OCI-LY1 (cell line): ENCODE measurements at regions not wholly inside any gene's neighbourhood (a gene's known extent, or its start where the extent isn't known, plus 50 kb on each side); places are given as distances from the start of the nearest gene placed in this dataset.
"Not testable (repeated sequence)": the region's sequence is repeated elsewhere in the genome, so short reads cannot be mapped to it uniquely, and the experiment has no call there.

Experiments
- H2AFZ ChIP-seq: fragments of 200-600 bp; sonication (generic), shearing (Covaris generic); 2 replicates; pipeline ENCODE4 v1.6.0; 2014; ENCODE audit warnings: antibody characterized with exemption, mild to moderate bottlenecking, low read length
- H3F3A ChIP-seq: fragments of 200-600 bp; sonication (generic), shearing (Covaris generic); 2 replicates; pipeline ENCODE4 v1.6.0; 2014; ENCODE audit warnings: mild to moderate bottlenecking, antibody characterized with exemption, low read length, moderate library complexity; ENCODE audit not compliant: insufficient read depth
- H3K27ac ChIP-seq: fragments of 200-600 bp; sonication (generic); 2 replicates; pipeline ENCODE4 v1.5.1; 2014; ENCODE audit warnings: low read length, mixed run types, mild to moderate bottlenecking, low read depth; ENCODE audit not compliant: poor library complexity, severe bottlenecking
- H3K27me3 ChIP-seq: fragments of 200-600 bp; sonication (generic); 2 replicates; pipeline ENCODE4 v1.6.0; 2014; ENCODE audit warnings: antibody characterized with exemption, mild to moderate bottlenecking, low read length, moderate library complexity; ENCODE audit not compliant: insufficient read depth
- H3K36me3 ChIP-seq: fragments of 200-600 bp; sonication (generic); 2 replicates; pipeline ENCODE4 v1.6.1; 2014; ENCODE audit warnings: mild to moderate bottlenecking, antibody characterized with exemption, low read length, moderate library complexity, mixed read lengths; ENCODE audit not compliant: insufficient read depth
- H3K4me1 ChIP-seq: fragments of 200-600 bp; sonication (generic); 2 replicates; pipeline ENCODE4 v1.5.1; 2014; ENCODE audit warnings: mild to moderate bottlenecking, low read length, moderate library complexity; ENCODE audit not compliant: insufficient read depth, severe bottlenecking
- H3K4me2 ChIP-seq: fragments of 200-600 bp; sonication (generic), shearing (Covaris generic); 2 replicates; pipeline ENCODE4 v1.6.1; 2014; ENCODE audit warnings: low read length
- H3K4me3 ChIP-seq: fragments of 200-600 bp; sonication (generic); 2 replicates; pipeline ENCODE4 v1.5.1; 2014; ENCODE audit warnings: low read length, low read depth, mild to moderate bottlenecking, mixed read lengths; ENCODE audit not compliant: poor library complexity, severe bottlenecking
- H3K79me2 ChIP-seq: fragments of 200-600 bp; shearing (Covaris generic); 2 replicates; pipeline ENCODE4 v1.6.1; 2016; ENCODE audit warnings: mixed run types, low read length, mixed read lengths; ENCODE audit not compliant: insufficient read depth
- H3K9ac ChIP-seq: fragments of 200-600 bp; sonication (generic), shearing (Covaris generic); 2 replicates; pipeline ENCODE4 v1.6.1; 2014; ENCODE audit warnings: mild to moderate bottlenecking, low read length, mixed read lengths
- H3K9me2 ChIP-seq: fragments of 200-600 bp; sonication (generic), shearing (Covaris generic); 2 replicates; pipeline ENCODE4 v1.6.1; 2014; ENCODE audit warnings: low read depth, mild to moderate bottlenecking, low read length, mixed read lengths
- H3K9me3 ChIP-seq: fragments of 200-600 bp; shearing (Covaris generic); 2 replicates; pipeline ENCODE4 v1.6.1; 2014; ENCODE audit warnings: low read length, mixed read lengths
- H4K20me1 ChIP-seq: fragments of 200-600 bp; sonication (generic), shearing (Covaris generic); 2 replicates; pipeline ENCODE4 v1.6.0; 2016; ENCODE audit warnings: mild to moderate bottlenecking, low read length; ENCODE audit not compliant: insufficient read depth
- CTCF ChIP-seq: fragments of 200-600 bp; sonication (generic), shearing (Covaris generic); IDR thresholded peaks from 2 replicates; pipeline ENCODE4 v1.5.1; 2017; ENCODE audit warnings: mild to moderate bottlenecking, antibody characterized with exemption, low read length, moderate library complexity, mixed read lengths
- EZH2 ChIP-seq: fragments of 200-600 bp; sonication (generic), shearing (Covaris generic); IDR thresholded peaks from 2 replicates; pipeline ENCODE4 v1.8.0; 2017; ENCODE audit warnings: borderline replicate concordance, mixed run types, mild to moderate bottlenecking, antibody characterized with exemption, low read length, moderate library complexity, mixed read lengths

GRCh38 chr12:71321130-71321529, 118.5 kb upstream of the LGR5 start:
- no peak overlapping the region for H2AFZ ChIP-seq
- H3K4me2 ChIP-seq = no peak overlapping the region
- TF ChIP-seq EZH2 = no peak
- no peak for TF ChIP-seq CTCF
- no peak overlapping the region for H3K27ac ChIP-seq
- no peaks in the 10 kb centered on the region for H3K9me2 ChIP-seq
- H3K27me3 ChIP-seq = no peaks in the 10 kb centered on the region
- H3F3A ChIP-seq = no peaks in the 10 kb centered on the region
- no peaks in the 10 kb centered on the region for H3K4me1 ChIP-seq
- no peak overlapping the region for H3K9ac ChIP-seq
- no peaks in the 10 kb centered on the region for H3K79me2 ChIP-seq
- H3K9me3 ChIP-seq = no peaks in the 10 kb centered on the region; the same call in 1 of the 2 replicates
- no peaks in the 10 kb centered on the region for H3K36me3 ChIP-seq
- H4K20me1 ChIP-seq = no peaks in the 10 kb centered on the region
- H3K4me3 ChIP-seq = no peak overlapping the region

- Histone ChIP-seq H3K9ac (no peak overlapping the region), H3F3A (no peaks in the 10 kb centered on the region), H3K4me3 (no peak overlapping the region), H3K27ac (no peak overlapping the region), H3K27me3 (no peaks in the 10 kb centered on the region), H2AFZ (no peak overlapping the region), H3K36me3 (no peaks in the 10 kb centered on the region), H4K20me1 (no peaks in the 10 kb centered on the region), H3K4me2 (no peak overlapping the region), H3K9me2 (no peaks in the 10 kb centered on the region), H3K9me3 (no peaks in the 10 kb centered on the region), H3K4me1 (no peaks in the 10 kb centered on the region), H3K79me2 (no peaks in the 10 kb centered on the region)
- no peak for TF ChIP-seq CTCF
- no peak for TF ChIP-seq EZH2
Observed at GRCh38 chr12:71315328-71315985, 124.1 kb upstream of the LGR5 start.

GRCh38 chr12:71312768-71313403, 126.7 kb upstream of the LGR5 start:
- TF ChIP-seq EZH2 = no peak
- no peak for TF ChIP-seq CTCF
- H3F3A ChIP-seq = no peaks in the 10 kb centered on the region
- no peak overlapping the region for H3K9ac ChIP-seq
- no peaks in the 10 kb centered on the region for H3K9me3 ChIP-seq
- no peaks in the 10 kb centered on the region for H3K36me3 ChIP-seq
- no peak overlapping the region for H3K4me3 ChIP-seq
- no peaks in the 10 kb centered on the region for H3K4me1 ChIP-seq
- no peaks in the 10 kb centered on the region for H4K20me1 ChIP-seq
- H3K9me2 ChIP-seq = no peaks in the 10 kb centered on the region
- H3K79me2 ChIP-seq = no peaks in the 10 kb centered on the region
- H3K27ac ChIP-seq = no peak overlapping the region
- no peak overlapping the region for H2AFZ ChIP-seq
- H3K27me3 ChIP-seq = no peaks in the 10 kb centered on the region
- H3K4me2 ChIP-seq = no peak overlapping the region

GRCh38 chr12:71311611-71312010, 128.0 kb upstream of the LGR5 start:
- not testable (repeated sequence) for H3K9me3 ChIP-seq, H3K36me3 ChIP-seq, H3K9ac ChIP-seq, H2AFZ ChIP-seq, H3K79me2 ChIP-seq, H3F3A ChIP-seq, H3K4me1 ChIP-seq, H3K4me3 ChIP-seq, H3K9me2 ChIP-seq, H3K27me3 ChIP-seq, H3K27ac ChIP-seq, H4K20me1 ChIP-seq, H3K4me2 ChIP-seq
